HG03060 (cell line): ENCODE measurements at regions not wholly inside any gene's neighbourhood (a gene's known extent, or its start where the extent isn't known, plus 50 kb on each side); places are given as distances from the start of the nearest gene placed in this dataset.
A peak's percentile ranks its signal among the peaks of the same experiment; 100 is the strongest.
"Not testable (repeated sequence)": the region's sequence is repeated elsewhere in the genome, so short reads cannot be mapped to it uniquely, and the experiment has no call there.

Experiments
- ATAC-seq: cut with Tn5 transposase; IDR thresholded peaks from one replicate; pipeline ENCODE4 v1.9.1; 2021; ENCODE audit warnings: low read depth, moderate number of reproducible peaks; ENCODE audit not compliant: unreplicated experiment

DNA sequence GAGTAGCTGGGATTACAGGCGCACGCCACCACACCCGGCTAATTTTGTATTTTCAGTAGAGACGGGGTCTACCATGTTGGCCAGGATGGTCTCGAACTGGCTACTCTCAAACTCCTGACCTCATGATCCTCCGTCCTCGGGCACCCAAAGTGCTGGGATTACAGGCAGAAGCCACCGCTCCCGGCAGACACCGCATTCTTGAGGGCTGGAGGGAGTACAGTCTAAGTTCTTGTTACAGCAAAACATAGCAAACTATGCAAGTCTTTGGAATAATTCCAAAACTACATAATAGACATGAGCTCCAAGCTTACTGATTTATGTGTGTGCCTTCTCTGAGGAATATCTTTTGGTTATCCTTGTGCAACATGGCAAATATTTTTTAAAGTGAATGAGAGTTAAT, 299.1 kb upstream of the ZNF658 start:
- ATAC-seq, result not testable (repeated sequence)

- not testable (repeated sequence) for ATAC-seq
These were observed 268.9 kb upstream of the ZNF658 start for GRCh38 chr9:66631521-66632046.

- not testable (repeated sequence) for ATAC-seq
These were observed 252.8 kb upstream of the ZNF658 start for GRCh38 chr9:66647675-66648074.

DNA sequence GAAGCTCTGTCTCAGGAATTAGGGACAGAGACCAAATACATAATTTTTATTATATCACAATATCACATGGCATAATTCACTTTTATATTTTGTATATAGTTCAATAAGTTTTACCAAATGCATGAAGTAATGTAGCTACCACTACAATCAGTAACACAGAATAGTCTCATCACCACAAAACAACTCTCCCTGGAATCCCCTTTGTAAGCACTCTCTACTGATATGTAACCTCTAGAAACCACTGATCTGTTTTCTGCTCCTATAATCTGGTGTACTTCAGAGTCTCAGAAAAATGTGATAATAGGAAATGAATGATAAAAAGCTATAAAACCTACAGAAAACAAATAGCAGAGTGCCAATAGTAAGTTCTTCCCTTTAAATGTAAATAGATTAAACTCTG, 210.3 kb upstream of the ZNF658 start:
- ATAC-seq, result not testable (repeated sequence)

- not testable (repeated sequence) for ATAC-seq
These were observed 204.8 kb upstream of the ZNF658 start for GRCh38 chr9:66695561-66696240.

DNA sequence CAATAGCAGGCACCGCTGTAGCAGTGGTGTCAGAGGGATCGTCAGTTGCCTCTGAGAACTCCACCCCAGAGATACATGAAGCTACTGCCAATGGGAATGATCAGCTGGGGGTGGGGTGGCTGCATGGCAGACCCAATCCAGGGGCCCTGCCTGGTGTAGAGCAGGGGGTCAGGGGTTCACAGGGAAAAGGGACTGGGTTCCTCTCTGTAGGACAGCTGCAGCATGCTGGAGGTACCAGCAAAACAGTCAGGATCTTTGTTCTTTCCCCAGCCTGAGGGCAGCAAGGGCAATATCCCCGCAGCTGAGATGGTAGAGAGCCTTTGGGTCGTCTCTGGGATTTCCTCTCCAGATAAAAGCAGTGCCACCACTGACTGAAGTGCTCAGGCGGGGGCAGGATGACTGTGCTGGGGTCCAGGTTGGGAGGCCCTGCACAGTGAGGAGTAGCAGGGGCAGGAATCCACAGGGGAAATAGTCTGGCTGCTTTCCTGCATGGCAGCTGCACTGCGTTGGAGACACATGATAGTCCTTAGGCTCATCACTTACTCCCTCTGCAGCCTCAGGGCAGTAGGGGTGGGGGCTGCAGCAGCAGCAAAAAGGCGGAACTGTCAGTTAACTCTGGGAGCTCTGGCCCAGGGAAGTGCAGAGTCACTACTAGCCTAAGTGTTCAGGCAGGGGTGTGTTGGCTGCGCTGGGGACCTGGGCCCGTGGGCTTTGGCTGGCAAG, 203.0 kb upstream of the ZNF658 start:
- not testable (repeated sequence) for ATAC-seq

DNA sequence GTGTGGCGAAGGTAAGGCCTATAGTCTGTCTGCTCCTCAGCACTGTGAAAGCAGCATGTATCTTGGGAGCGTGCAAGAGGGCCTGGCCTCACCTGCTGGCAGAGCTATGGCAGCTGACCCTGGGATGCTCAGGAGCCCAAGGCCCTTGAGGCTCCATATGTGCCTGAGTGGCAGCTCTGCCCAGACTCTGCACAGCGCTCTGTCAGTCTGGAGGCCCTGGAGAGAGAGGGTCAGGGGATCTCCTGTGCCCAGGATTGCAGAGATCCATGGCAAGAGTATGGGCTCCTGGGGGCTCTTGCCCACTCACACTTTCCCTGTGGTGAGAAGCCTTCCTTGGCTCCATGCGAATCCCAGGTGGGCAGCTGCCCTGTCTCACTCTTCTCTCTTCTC, 202.5 kb upstream of the ZNF658 start:
- not testable (repeated sequence) for ATAC-seq

- ATAC-seq, result not testable (repeated sequence)
These were observed 198.8 kb upstream of the ZNF658 start for GRCh38 chr9:66701411-66702377.

GRCh38 chr9:66711553-66711952, 189.0 kb upstream of the ZNF658 start:
- not testable (repeated sequence) for ATAC-seq

DNA sequence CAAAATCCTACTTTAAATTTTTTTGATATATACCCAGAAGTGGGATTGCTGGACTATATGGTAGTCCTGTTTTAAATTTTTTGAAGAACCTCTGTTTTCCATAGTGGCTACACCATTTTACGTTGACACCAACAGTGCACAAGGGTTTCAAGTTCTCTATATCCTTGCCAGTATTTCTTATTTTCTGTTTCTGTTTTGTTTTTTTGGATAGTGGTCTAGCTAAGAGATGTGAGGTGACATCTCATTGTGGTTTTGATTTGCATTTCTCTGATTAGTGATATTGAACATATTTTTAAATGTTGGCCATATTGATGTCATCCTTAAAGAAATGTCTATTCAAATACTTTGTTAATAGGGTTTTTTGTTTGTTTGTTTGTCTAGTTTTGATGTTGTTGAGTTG, 187.7 kb upstream of the ZNF658 start:
- ATAC-seq, result peak; percentile 87

DNA sequence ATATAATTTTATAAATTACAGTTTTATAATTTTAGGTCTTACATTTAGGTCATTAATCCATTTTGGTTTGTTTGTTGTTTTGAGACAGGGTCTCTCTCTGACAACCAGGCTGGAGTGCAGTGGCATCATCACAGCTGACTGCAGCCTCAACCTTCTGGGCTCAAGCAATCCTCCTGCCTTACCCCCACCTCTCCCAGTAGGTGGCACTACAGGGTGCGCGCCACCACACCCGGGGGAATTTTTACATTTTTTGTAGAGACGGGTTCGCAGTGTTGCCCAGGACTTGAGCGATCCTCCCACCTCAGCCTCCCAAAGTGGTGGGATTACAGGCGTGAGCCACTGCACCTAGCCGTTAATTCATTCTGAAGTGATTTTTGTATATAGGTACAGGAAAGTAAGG, 187.0 kb upstream of the ZNF658 start:
- not testable (repeated sequence) for ATAC-seq

GRCh38 chr9:66720845-66721244, 179.7 kb upstream of the ZNF658 start:
- not testable (repeated sequence) for ATAC-seq

- not testable (repeated sequence) for ATAC-seq
These were observed 173.0 kb upstream of the ZNF658 start for GRCh38 chr9:66727540-66727939.

DNA sequence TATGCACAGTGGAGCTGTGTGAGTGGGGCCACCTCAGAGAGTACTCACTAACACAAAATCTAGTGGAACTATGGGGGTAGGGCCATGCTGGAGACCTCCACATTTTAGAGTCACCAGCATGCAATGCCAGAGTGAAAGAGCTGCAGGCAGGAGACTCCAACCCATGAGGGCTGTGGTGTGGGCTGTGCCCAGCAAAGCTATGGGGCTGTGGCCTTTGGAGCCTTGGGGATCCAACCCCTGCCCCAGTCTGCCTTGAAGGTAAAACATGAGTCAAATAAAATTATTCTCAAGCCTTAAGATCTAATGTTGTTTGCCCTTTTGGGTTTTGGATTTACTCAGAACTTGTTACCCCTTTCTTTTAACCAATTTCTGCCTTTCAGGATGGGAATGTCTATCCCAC, 163.8 kb upstream of the ZNF658 start:
- not testable (repeated sequence) for ATAC-seq

DNA sequence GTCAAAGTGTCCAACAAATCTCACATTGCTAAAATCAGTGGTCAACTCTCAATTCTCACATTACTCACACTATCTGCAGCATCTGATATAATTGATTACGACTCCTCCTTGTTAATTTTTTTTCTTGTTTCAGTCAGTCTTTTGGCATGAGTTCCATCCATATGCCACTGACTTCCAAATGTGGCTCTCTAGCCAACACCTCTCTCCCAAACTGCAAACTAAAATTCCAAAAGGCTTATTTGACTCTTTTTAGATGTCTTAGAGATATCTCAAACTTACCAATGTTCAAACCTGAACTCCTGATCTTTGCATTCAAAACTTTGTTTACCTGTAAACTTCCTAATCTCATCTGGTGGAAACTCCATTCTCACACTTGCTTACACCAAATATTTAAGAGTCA, 162.1 kb upstream of the ZNF658 start:
- not testable (repeated sequence) for ATAC-seq

DNA sequence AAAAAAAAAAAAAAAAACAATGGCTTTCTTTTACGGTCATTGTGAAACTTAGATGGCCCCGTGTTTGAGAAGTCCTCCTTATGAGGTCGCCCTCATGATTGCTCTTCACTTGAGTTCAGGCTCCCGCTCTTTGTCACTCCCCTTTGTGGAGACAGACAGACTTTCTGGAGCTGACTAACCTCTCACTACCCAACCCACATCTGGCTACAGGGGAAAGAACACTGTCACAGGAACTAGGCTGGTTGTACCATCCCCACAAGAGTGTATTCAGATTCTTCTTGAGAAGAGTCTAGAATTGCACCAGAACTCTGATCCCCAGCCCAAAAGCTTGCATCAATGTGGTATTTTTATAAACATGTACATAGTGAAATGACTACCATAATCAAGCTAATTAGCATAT, 160.4 kb upstream of the ZNF658 start:
- not testable (repeated sequence) for ATAC-seq

- ATAC-seq, result not testable (repeated sequence)
These were observed 154.7 kb upstream of the ZNF658 start for GRCh38 chr9:66745846-66746245.

DNA sequence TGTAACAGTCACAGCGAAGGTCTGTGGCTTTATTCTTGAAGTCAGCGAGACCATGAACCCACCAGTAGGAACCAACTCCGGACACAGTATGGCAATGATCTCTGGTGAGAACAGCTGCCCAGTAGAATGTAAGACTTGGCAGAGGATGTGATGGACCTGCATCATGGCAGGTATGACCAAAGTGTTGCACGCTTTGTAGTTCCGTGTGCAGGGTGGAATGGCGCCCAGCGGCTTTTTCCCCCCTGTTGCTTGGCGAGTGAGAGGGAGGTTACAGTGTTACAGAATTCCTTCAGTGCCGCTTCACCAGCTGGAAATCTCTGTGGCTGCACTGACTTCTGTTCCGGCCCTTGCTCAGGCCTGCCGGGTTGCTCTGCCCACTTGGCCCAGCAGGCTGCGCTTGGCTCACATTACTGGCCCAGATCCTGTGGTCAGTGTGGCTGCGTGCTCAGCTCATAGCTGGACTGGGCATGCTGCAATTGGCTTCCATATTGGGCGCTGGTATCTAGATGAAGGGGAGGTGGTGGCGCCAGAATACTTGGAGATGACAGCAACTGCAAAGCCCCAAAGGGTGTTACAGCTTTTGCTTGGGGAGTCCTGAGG, 148.1 kb upstream of the ZNF658 start:
- ATAC-seq, result not testable (repeated sequence)

GRCh38 chr9:66759825-66760492, 140.6 kb upstream of the ZNF658 start:
- ATAC-seq, result not testable (repeated sequence)
